GM12878 (cell line): ENCODE measurements at regions not wholly inside any gene's neighbourhood (a gene's known extent, or its start where the extent isn't known, plus 50 kb on each side); places are given as distances from the start of the nearest gene placed in this dataset.

Source experiments
- ATAC-seq: fragments of 200-7000 bp; cut with Tn5 transposase; 3 replicates; pipeline ENCODE4 v1.9.1; 2020; ENCODE audit warnings: mild to moderate bottlenecking, moderate library complexity
- BruUV-seq: library from RNA; stranded (reverse); fragments of 400-500 nt; replicated peaks from 2 replicates; lab custom pipeline; 2021; lab: Mats Ljungman, UMichigan
- CTCF ChIA-PET: fragments of 300-600 bp; sonication (Branson Sonifier 250); formaldehyde crosslinking; extraction: SDS; loops from one replicate; lab custom pipeline; 2021; ENCODE audit warnings: inconsistent platforms; lab: Yijun Ruan, JAX
- POLR2A ChIA-PET: fragments of 350-600 bp; formaldehyde crosslinking; extraction: SDS; loops from one replicate; lab custom pipeline; 2021; ENCODE audit warnings: inconsistent platforms; lab: Charles Lee
- RAD21 ChIA-PET: fragments of 300-600 bp; sonication (Branson Sonifier 250); formaldehyde crosslinking; loops from one replicate; lab custom pipeline; 2023; ENCODE audit warnings: antibody characterized with exemption; ENCODE audit not compliant: unreplicated experiment; lab: Charles Lee
- SMC1A ChIA-PET: fragments of 300-600 bp; sonication (Branson Sonifier 250); formaldehyde crosslinking; loops from one replicate; lab custom pipeline; 2023; ENCODE audit not compliant: unreplicated experiment, uncharacterized antibody; lab: Charles Lee
- DNase-seq: peaks from one replicate; pipeline ENCODE4 v3.0.0-alpha.2; 2011; ENCODE audit warnings: low read depth, low spot score
- FAIRE-seq: peaks from 3 replicates; lab custom pipeline; 2011; peaks lifted over from hg19 to GRCh38; lab: Jason Lieb, UNC
- H2AFZ ChIP-seq: 2 replicates; pipeline ENCODE4 v1.6.0; 2011; ENCODE audit warnings: low read depth, low read length, control low read depth; ENCODE audit not compliant: control insufficient read depth
- H3K27ac ChIP-seq: 2 replicates; pipeline ENCODE4 v1.5.1; 2011; ENCODE audit warnings: control low read depth; ENCODE audit not compliant: control insufficient read depth, insufficient read depth
- H3K27me3 ChIP-seq, 2 experiments: replicated peaks in 1 of 2; 2 replicates each; pipeline versions ENCODE4 v1.6.0 to v1.6.1; 2011; ENCODE audit warnings: low read length in 1 of 2; ENCODE audit not compliant: control insufficient read depth in 2 of 2, insufficient read depth in 2 of 2
- H3K36me3 ChIP-seq, 2 experiments: 2 replicates each; pipeline ENCODE4 v1.5.1; 2011; ENCODE audit warnings: low read length in 1 of 2; ENCODE audit not compliant: control insufficient read depth in 2 of 2, insufficient read depth in 2 of 2
- H3K4me1 ChIP-seq: 2 replicates; pipeline ENCODE4 v1.6.1; 2011; ENCODE audit warnings: mild to moderate bottlenecking, low read length, moderate library complexity, mixed read lengths; ENCODE audit not compliant: control insufficient read depth, insufficient read depth
- H3K4me2 ChIP-seq: 2 replicates; pipeline ENCODE4 v1.6.0; 2011; ENCODE audit warnings: control low read depth; ENCODE audit not compliant: control insufficient read depth, insufficient read depth
- H3K4me3 ChIP-seq: fragments of 200-600 bp; sonication (generic); 2 replicates; pipeline ENCODE4 v1.5.1; 2016
- H3K79me2 ChIP-seq: 2 replicates; pipeline ENCODE4 v1.6.0; 2011; ENCODE audit warnings: low read length; ENCODE audit not compliant: control insufficient read depth, insufficient read depth
- H3K9ac ChIP-seq: 2 replicates; pipeline ENCODE4 v1.8.0; 2011; ENCODE audit warnings: low read length, control low read depth, mixed read lengths; ENCODE audit not compliant: control insufficient read depth, insufficient read depth
- H3K9me3 ChIP-seq: replicated peaks from 3 replicates; pipeline ENCODE4 v1.5.1; 2011; ENCODE audit warnings: mild to moderate bottlenecking, low read length; ENCODE audit not compliant: control insufficient read depth, insufficient read depth
- H4K20me1 ChIP-seq: 2 replicates; pipeline ENCODE4 v1.6.0; 2011; ENCODE audit not compliant: control insufficient read depth, insufficient read depth
- ASH2L ChIP-seq: fragments of 300-600, 200-600 bp; sonication (generic); IDR thresholded peaks from 2 replicates; pipeline ENCODE4 v1.6.1; 2017; ENCODE audit warnings: low read depth, mild to moderate bottlenecking, borderline replicate concordance
- CREM ChIP-seq: IDR thresholded peaks from 2 replicates; pipeline ENCODE4 v1.6.1; 2014; ENCODE audit warnings: antibody characterized with exemption, low read depth
- E2F4 ChIP-seq: IDR thresholded peaks from 2 replicates; pipeline ENCODE4 v1.6.1; 2012; ENCODE audit warnings: low read depth, low read length, improper control_type of control experiment
- EP300 ChIP-seq, 2 experiments: fragments of 150-350 bp in 1 of 2; IDR thresholded peaks; 2 replicates each; pipeline ENCODE4 v1.6.1; 2011 to 2012; ENCODE audit warnings: low read depth in 2 of 2, low read length in 2 of 2, borderline replicate concordance in 1 of 2, improper control_type of control experiment in 1 of 2, inconsistent platforms in 1 of 2; ENCODE audit not compliant: control insufficient read depth in 1 of 2
- NFIC ChIP-seq: IDR thresholded peaks from 2 replicates; pipeline ENCODE4 v1.6.1; 2012; ENCODE audit warnings: low read depth, mild to moderate bottlenecking, inconsistent platforms, low read length, moderate library complexity
- NFYB ChIP-seq: IDR thresholded peaks from 2 replicates; pipeline ENCODE4 v1.6.1; 2011; ENCODE audit warnings: low read depth, mild to moderate bottlenecking, low read length, improper control_type of control experiment, moderate library complexity; ENCODE audit not compliant: insufficient read depth
- PBX3 ChIP-seq: IDR thresholded peaks from 2 replicates; pipeline ENCODE4 v1.6.1; 2011; ENCODE audit warnings: mild to moderate bottlenecking, low read depth, low read length, moderate library complexity; ENCODE audit not compliant: insufficient replicate concordance
- RAD21 ChIP-seq: IDR thresholded peaks from 2 replicates; pipeline ENCODE4 v1.6.1; 2011; ENCODE audit warnings: mild to moderate bottlenecking, low read depth, low read length, moderate library complexity; ENCODE audit not compliant: insufficient read depth
- RFX5 ChIP-seq: IDR thresholded peaks from 2 replicates; pipeline ENCODE4 v1.6.1; 2011; ENCODE audit warnings: low read depth, low read length, improper control_type of control experiment
- SREBF2 ChIP-seq: IDR thresholded peaks from 2 replicates; pipeline ENCODE4 v1.6.1; 2012; ENCODE audit warnings: mild to moderate bottlenecking, low read length
- TARDBP ChIP-seq: IDR thresholded peaks from 2 replicates; pipeline ENCODE4 v1.6.1; 2016; ENCODE audit warnings: borderline replicate concordance
- TCF12 ChIP-seq: IDR thresholded peaks from 2 replicates; pipeline ENCODE4 v1.6.1; 2011; ENCODE audit warnings: low read depth, mild to moderate bottlenecking, low read length
- ZNF207 ChIP-seq: fragments of 450-650 bp; IDR thresholded peaks from 2 replicates; pipeline ENCODE4 v1.6.1; 2014; ENCODE audit warnings: antibody characterized with exemption, mild to moderate bottlenecking, borderline replicate concordance
- WGBS: methylation state at CpG from one replicate; pipeline ENCODE4 v1.1.6; 2016; ENCODE audit warnings: low lambda C conversion rate; ENCODE audit not compliant: insufficient replicate concordance, insufficient coverage; ENCODE audit errors: missing lambda C conversion rate; 5-methylcytosine and 5-hydroxymethylcytosine counted together
- in situ Hi-C: fragments of 300-500 bp; cut with MboI; formaldehyde crosslinking; loops from 9 replicates; pipeline ENCODE4 v1.14.3; 2018; ENCODE audit warnings: mixed read lengths
- intact Hi-C: fragments of 100-400 bp; cut with micrococcal nuclease; formaldehyde crosslinking; loops from one replicate; pipeline ENCODE4 v1.14.2; 2022; ENCODE audit not compliant: unreplicated experiment
- TF ChIP-seq, protein P1 (sequence below): IDR thresholded peaks from 2 replicates; pipeline ENCODE4 v1.6.1; 2012; ENCODE audit warnings: low read depth, low read length, improper control_type of control experiment

DNA sequence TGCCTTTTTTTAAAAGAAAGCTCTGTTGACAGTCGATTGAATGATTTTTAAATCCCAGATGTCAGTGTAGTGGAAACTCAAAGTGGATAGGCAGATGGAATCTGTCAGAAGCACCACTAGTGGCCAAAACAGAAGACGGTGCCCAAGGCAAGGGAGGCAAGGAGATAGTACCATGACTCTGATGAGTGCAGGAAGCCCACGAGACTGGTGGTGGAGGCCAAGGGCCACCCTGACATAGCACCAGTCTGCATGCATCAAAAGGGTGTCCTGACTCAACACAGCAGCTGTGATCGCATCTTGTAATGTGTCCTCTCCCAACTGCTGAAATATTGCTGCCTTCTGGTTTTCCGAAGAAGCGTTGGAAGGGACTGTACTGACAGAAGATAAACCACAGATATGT lies 124.1 kb upstream of the PAPPA2 start:
- BruUV-seq, result no TSS peak
- TF ChIP-seq PBX3, result no peak
- no peak for TF ChIP-seq EP300 (IDR thresholded peaks at IDR 0.05; ENCODE audit: borderline replicate concordance in 1 of 2, control insufficient read depth in 1 of 2, low read depth in 2 of 2, low read length in 2 of 2)
- TF ChIP-seq, protein P1, sequence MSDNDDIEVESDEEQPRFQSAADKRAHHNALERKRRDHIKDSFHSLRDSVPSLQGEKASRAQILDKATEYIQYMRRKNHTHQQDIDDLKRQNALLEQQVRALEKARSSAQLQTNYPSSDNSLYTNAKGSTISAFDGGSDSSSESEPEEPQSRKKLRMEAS, result no peak
- TF ChIP-seq RFX5, result no peak
- TF ChIP-seq TARDBP, result no peak
- TF ChIP-seq RAD21, result no peak
- no peak for TF ChIP-seq CREM
- no peak for TF ChIP-seq TCF12
- no peak for TF ChIP-seq NFYB
- no peak for TF ChIP-seq E2F4
- TF ChIP-seq ASH2L, result no peak
- TF ChIP-seq ZNF207, result no peak
- TF ChIP-seq NFIC, result no peak
- TF ChIP-seq SREBF2, result no peak
- Histone ChIP-seq H3K27me3 (no peaks in the 10 kb centered on the region), H3K4me2 (no peak overlapping the region), H3K79me2 (no peaks in the 10 kb centered on the region), H3K36me3 (no peaks in the 10 kb centered on the region), H3K9me3 (no peaks in the 10 kb centered on the region; the same call in 2 of the 3 replicates), H4K20me1 (no peaks in the 10 kb centered on the region), H2AFZ (no peak overlapping the region), H3K9ac (no peak overlapping the region), H3K4me1 (no peaks in the 10 kb centered on the region), H3K4me3 (no peak overlapping the region), H3K27ac (no peak overlapping the region)
- FAIRE-seq, result no peak
- ChIA-PET RAD21 (no interaction called here), CTCF (no interaction called here), SMC1A (no interaction called here), POLR2A (no interaction called here)
- 44% methylated on average over 6 of the region's 6 CpGs for WGBS
- intact Hi-C loops (no loop called here), in situ Hi-C loops (no loop called here)
- no peak for ATAC-seq
- DNase-seq, result no peak
